ENCODE measurements at regions not wholly inside any gene's neighbourhood (a gene's known extent, or its start where the extent isn't known, plus 50 kb on each side); places are given as distances from the start of the nearest gene placed in this dataset.

GRCh38 chr3:46083956-46084355 lies 56.7 kb upstream of the XCR1 start:
- no peak overlapping the region for H3K27ac ChIP-seq (ENCODE audit: extremely low read depth, low read depth, low read length)
- H3K9me3 ChIP-seq (ENCODE audit: control insufficient read depth, insufficient read depth, low read depth, low read length), result no peaks in the 10 kb centered on the region
- no peaks in the 10 kb centered on the region for H3K36me3 ChIP-seq (ENCODE audit: control insufficient read depth in 2 of 2, insufficient read depth in 1 of 2, low read length in 2 of 2)
- H3K4me3 ChIP-seq (ENCODE audit: low read depth, low read length), result no peak overlapping the region
- TF ChIP-seq ZFP37 (tag by site-specific recombination; IDR thresholded peaks at IDR 0.05) (no peak), ZNF660 (tag by site-specific recombination; IDR thresholded peaks at IDR 0.05) (no peak), TCF7L2 (IDR thresholded peaks at IDR 0.05; ENCODE audit: borderline replicate concordance, low read depth, low read length) (no peak), ZBTB44 (tag by site-specific recombination; IDR thresholded peaks at IDR 0.05) (no peak), ZNF560 (tag by site-specific recombination; IDR thresholded peaks at IDR 0.05; ENCODE audit: borderline replicate concordance) (no peak)
- TF ChIP-seq, protein P1, sequence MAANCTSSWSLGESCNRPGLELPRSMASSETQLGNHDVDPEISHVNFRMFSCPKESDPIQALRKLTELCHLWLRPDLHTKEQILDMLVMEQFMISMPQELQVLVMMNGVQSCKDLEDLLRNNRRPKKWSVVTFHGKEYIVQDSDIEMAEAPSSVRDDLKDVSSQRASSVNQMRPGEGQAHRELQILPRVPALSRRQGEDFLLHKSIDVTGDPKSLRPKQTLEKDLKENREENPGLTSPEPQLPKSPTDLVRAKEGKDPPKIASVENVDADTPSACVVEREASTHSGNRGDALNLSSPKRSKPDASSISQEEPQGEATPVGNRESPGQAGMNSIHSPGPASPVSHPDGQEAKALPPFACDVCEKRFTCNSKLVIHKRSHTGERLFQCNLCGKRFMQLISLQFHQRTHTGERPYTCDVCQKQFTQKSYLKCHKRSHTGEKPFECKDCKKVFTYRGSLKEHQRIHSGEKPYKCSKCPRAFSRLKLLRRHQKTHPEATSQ (tag by site-specific recombination; IDR thresholded peaks at IDR 0.05), result no peak
- ChIA-PET CTCF (interaction anchor here (1.2 to 2.6 kb wide), 3 partner anchors 124 to 285 kb away, joined by 3 to 12 read pairs (median 11); partner anchors contain the start of gene CCR1), POLR2A (no interaction called here)
- H3K4me1 ChIP-seq (ENCODE audit: control insufficient read depth, insufficient read depth, low read length), result no peaks in the 10 kb centered on the region

- Histone ChIP-seq H3K36me3 (ENCODE audit: control insufficient read depth in 2 of 2, insufficient read depth in 1 of 2, low read length in 2 of 2) (no peaks in the 10 kb centered on the region), H3K9me3 (ENCODE audit: control insufficient read depth, insufficient read depth, low read depth, low read length) (no peaks in the 10 kb centered on the region), H3K4me3 (ENCODE audit: low read depth, low read length) (no peak overlapping the region), H3K4me1 (ENCODE audit: control insufficient read depth, insufficient read depth, low read length) (no peaks in the 10 kb centered on the region), H3K27ac (ENCODE audit: extremely low read depth, low read depth, low read length) (no peak overlapping the region)
- CTCF ChIA-PET, result interaction anchor here (0.9 to 2.6 kb wide), 4 partner anchors 125 to 322 kb away, joined by 3 to 12 read pairs (median 8); partner anchors contain the start of gene CCR1
- POLR2A ChIA-PET, result no interaction called here
- no peak for TF ChIP-seq SETDB1 (IDR thresholded peaks at IDR 0.05; ENCODE audit: insufficient read length, low read length)
- TF ChIP-seq, protein P2, sequence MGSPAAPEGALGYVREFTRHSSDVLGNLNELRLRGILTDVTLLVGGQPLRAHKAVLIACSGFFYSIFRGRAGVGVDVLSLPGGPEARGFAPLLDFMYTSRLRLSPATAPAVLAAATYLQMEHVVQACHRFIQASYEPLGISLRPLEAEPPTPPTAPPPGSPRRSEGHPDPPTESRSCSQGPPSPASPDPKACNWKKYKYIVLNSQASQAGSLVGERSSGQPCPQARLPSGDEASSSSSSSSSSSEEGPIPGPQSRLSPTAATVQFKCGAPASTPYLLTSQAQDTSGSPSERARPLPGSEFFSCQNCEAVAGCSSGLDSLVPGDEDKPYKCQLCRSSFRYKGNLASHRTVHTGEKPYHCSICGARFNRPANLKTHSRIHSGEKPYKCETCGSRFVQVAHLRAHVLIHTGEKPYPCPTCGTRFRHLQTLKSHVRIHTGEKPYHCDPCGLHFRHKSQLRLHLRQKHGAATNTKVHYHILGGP (tag by site-specific recombination; IDR thresholded peaks at IDR 0.05), result no peak
- no peak for TF ChIP-seq ZNF174 (tag by site-specific recombination; IDR thresholded peaks at IDR 0.05)
- TF ChIP-seq ZNF132 (tag by site-specific recombination; IDR thresholded peaks at IDR 0.05; ENCODE audit: borderline replicate concordance), result no peak
- no peak for TF ChIP-seq ZNF280C (tag by site-specific recombination; IDR thresholded peaks at IDR 0.05)
- no peak for TF ChIP-seq ZNF76 (tag by site-specific recombination; IDR thresholded peaks at IDR 0.05; ENCODE audit: borderline replicate concordance, low read depth)
- TF ChIP-seq ZNF776 (tag by site-specific recombination; IDR thresholded peaks at IDR 0.05; ENCODE audit: borderline replicate concordance), result no peak
- TF ChIP-seq, protein P3, sequence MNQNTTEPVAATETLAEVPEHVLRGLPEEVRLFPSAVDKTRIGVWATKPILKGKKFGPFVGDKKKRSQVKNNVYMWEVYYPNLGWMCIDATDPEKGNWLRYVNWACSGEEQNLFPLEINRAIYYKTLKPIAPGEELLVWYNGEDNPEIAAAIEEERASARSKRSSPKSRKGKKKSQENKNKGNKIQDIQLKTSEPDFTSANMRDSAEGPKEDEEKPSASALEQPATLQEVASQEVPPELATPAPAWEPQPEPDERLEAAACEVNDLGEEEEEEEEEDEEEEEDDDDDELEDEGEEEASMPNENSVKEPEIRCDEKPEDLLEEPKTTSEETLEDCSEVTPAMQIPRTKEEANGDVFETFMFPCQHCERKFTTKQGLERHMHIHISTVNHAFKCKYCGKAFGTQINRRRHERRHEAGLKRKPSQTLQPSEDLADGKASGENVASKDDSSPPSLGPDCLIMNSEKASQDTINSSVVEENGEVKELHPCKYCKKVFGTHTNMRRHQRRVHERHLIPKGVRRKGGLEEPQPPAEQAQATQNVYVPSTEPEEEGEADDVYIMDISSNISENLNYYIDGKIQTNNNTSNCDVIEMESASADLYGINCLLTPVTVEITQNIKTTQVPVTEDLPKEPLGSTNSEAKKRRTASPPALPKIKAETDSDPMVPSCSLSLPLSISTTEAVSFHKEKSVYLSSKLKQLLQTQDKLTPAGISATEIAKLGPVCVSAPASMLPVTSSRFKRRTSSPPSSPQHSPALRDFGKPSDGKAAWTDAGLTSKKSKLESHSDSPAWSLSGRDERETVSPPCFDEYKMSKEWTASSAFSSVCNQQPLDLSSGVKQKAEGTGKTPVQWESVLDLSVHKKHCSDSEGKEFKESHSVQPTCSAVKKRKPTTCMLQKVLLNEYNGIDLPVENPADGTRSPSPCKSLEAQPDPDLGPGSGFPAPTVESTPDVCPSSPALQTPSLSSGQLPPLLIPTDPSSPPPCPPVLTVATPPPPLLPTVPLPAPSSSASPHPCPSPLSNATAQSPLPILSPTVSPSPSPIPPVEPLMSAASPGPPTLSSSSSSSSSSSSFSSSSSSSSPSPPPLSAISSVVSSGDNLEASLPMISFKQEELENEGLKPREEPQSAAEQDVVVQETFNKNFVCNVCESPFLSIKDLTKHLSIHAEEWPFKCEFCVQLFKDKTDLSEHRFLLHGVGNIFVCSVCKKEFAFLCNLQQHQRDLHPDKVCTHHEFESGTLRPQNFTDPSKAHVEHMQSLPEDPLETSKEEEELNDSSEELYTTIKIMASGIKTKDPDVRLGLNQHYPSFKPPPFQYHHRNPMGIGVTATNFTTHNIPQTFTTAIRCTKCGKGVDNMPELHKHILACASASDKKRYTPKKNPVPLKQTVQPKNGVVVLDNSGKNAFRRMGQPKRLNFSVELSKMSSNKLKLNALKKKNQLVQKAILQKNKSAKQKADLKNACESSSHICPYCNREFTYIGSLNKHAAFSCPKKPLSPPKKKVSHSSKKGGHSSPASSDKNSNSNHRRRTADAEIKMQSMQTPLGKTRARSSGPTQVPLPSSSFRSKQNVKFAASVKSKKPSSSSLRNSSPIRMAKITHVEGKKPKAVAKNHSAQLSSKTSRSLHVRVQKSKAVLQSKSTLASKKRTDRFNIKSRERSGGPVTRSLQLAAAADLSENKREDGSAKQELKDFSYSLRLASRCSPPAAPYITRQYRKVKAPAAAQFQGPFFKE (tag by site-specific recombination; IDR thresholded peaks at IDR 0.05; ENCODE audit: borderline replicate concordance), result no peak
- no peak for TF ChIP-seq ZNF660 (tag by site-specific recombination; IDR thresholded peaks at IDR 0.05)
- TF ChIP-seq ZNF664 (tag by site-specific recombination; IDR thresholded peaks at IDR 0.05), result no peak
- no peak for TF ChIP-seq OSR2 (tag by site-specific recombination; IDR thresholded peaks at IDR 0.05)
- TF ChIP-seq GLI4 (tag by site-specific recombination; IDR thresholded peaks at IDR 0.05), result no peak
- TF ChIP-seq, protein P4, sequence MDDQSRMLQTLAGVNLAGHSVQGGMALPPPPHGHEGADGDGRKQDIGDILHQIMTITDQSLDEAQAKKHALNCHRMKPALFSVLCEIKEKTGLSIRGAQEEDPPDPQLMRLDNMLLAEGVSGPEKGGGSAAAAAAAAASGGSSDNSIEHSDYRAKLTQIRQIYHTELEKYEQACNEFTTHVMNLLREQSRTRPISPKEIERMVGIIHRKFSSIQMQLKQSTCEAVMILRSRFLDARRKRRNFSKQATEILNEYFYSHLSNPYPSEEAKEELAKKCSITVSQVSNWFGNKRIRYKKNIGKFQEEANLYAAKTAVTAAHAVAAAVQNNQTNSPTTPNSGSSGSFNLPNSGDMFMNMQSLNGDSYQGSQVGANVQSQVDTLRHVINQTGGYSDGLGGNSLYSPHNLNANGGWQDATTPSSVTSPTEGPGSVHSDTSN (CRISPR knock-in tag; IDR thresholded peaks at IDR 0.05), result no peak
- no peak for TF ChIP-seq EGR2 (tag by site-specific recombination; IDR thresholded peaks at IDR 0.05; ENCODE audit: low read depth)
- no peak for TF ChIP-seq ZNF501 (tag by site-specific recombination; IDR thresholded peaks at IDR 0.05)
- TF ChIP-seq GLI2 (tag by site-specific recombination; IDR thresholded peaks at IDR 0.05; ENCODE audit: borderline replicate concordance, low read depth), result no peak
These were observed 55.6 kb upstream of the XCR1 start for GRCh38 chr3:46082849-46083248.

Measured in HEK293 (cell line).